ENCODE measurements at regions not wholly inside any gene's neighbourhood (a gene's known extent, or its start where the extent isn't known, plus 50 kb on each side); places are given as distances from the start of the nearest gene placed in this dataset.

GRCh38 chr13:29957320-29957719 is 106.9 kb upstream of the UBL3 start:
- Histone ChIP-seq H3K14ac (ENCODE audit: low read length in 2 of 2) (no peak overlapping the region), H3K9me3 (ENCODE audit: control insufficient read depth, low read length) (no peaks in the 10 kb centered on the region), H2BK120ac (ENCODE audit: low read depth, low read length) (no peak overlapping the region), H3K4ac (ENCODE audit: low read depth in 1 of 2, low read length in 2 of 2) (no peak overlapping the region), H3K4me3 (ENCODE audit: insufficient read depth in 1 of 2, low read depth in 1 of 2, low read length in 2 of 2) (peak overlapping the region in 1 of 2 experiments; percentile 22), H4K91ac (ENCODE audit: low read length) (no peak overlapping the region), H2BK5ac (ENCODE audit: low read depth, low read length, poor library complexity, severe bottlenecking) (no peak overlapping the region), H3K9ac (ENCODE audit: low read length) (peak overlapping the region; percentile 28), H3K27ac (ENCODE audit: low read length, poor library complexity, severe bottlenecking) (no peak overlapping the region), H2BK15ac (ENCODE audit: low read depth, poor library complexity, severe bottlenecking) (no peak overlapping the region), H3K23ac (ENCODE audit: low read length in 2 of 2) (no peak overlapping the region), H2AFZ (ENCODE audit: low read depth, low read length) (no peak overlapping the region), H3K27me3 (ENCODE audit: control insufficient read depth in 1 of 2, insufficient read depth in 1 of 2, low read length in 2 of 2) (peaks cover 6 to 44% of the 10 kb centered on the region in 2 experiments), H2BK12ac (ENCODE audit: low read length in 2 of 2) (no peak overlapping the region), H4K8ac (ENCODE audit: low read length) (no peak overlapping the region), H3K18ac (ENCODE audit: low read depth in 1 of 2, low read length in 2 of 2) (no peak overlapping the region), H3K4me1 (ENCODE audit: control insufficient read depth, insufficient read depth, low read depth, low read length) (peaks cover 1% of the 10 kb centered on the region), H3K79me1 (replicated peaks; ENCODE audit: low read length, poor library complexity, severe bottlenecking) (no peaks in the 10 kb centered on the region), H3K36me3 (ENCODE audit: control insufficient read depth in 1 of 2, insufficient read depth in 2 of 2, low read depth in 1 of 2, low read length in 2 of 2) (no peaks in the 10 kb centered on the region), H3K4me2 (ENCODE audit: low read length, poor library complexity, severe bottlenecking) (no peak overlapping the region), H2AK5ac (ENCODE audit: low read length, severe bottlenecking) (no peak overlapping the region)
- 88% methylated on average over 7 of the region's 8 CpGs for WGBS
- DNase-seq, result no peak

- H3K4me1 ChIP-seq (ENCODE audit: control insufficient read depth, insufficient read depth, low read depth, low read length), result peaks cover 1% of the 10 kb centered on the region
- no peaks in the 10 kb centered on the region for H3K36me3 ChIP-seq (ENCODE audit: control insufficient read depth in 1 of 2, insufficient read depth in 2 of 2, low read depth in 1 of 2, low read length in 2 of 2)
- 51% methylated on average over 4 of the region's 4 CpGs for WGBS
- peak overlapping the region in 1 of 2 experiments; percentile 22 for H3K4me3 ChIP-seq (ENCODE audit: insufficient read depth in 1 of 2, low read depth in 1 of 2, low read length in 2 of 2)
- no peak overlapping the region for H3K23ac ChIP-seq (ENCODE audit: low read length in 2 of 2)
- no peak overlapping the region for H3K4ac ChIP-seq (ENCODE audit: low read depth in 1 of 2, low read length in 2 of 2)
- H3K14ac ChIP-seq (ENCODE audit: low read length in 2 of 2), result no peak overlapping the region
- no peak for DNase-seq
- no peak overlapping the region for H2BK5ac ChIP-seq (ENCODE audit: low read depth, low read length, poor library complexity, severe bottlenecking)
- no peak overlapping the region for H3K4me2 ChIP-seq (ENCODE audit: low read length, poor library complexity, severe bottlenecking)
- H2BK12ac ChIP-seq (ENCODE audit: low read length in 2 of 2), result no peak overlapping the region
- no peak overlapping the region for H4K91ac ChIP-seq (ENCODE audit: low read length)
- H3K27ac ChIP-seq (ENCODE audit: low read length, poor library complexity, severe bottlenecking), result no peak overlapping the region
- no peak overlapping the region for H2BK15ac ChIP-seq (ENCODE audit: low read depth, poor library complexity, severe bottlenecking)
- H3K79me1 ChIP-seq (replicated peaks; ENCODE audit: low read length, poor library complexity, severe bottlenecking), result no peaks in the 10 kb centered on the region
- H2AFZ ChIP-seq (ENCODE audit: low read depth, low read length), result no peak overlapping the region
- no peak overlapping the region for H4K8ac ChIP-seq (ENCODE audit: low read length)
- no peaks in the 10 kb centered on the region for H3K9me3 ChIP-seq (ENCODE audit: control insufficient read depth, low read length)
- H2AK5ac ChIP-seq (ENCODE audit: low read length, severe bottlenecking), result no peak overlapping the region
- H3K18ac ChIP-seq (ENCODE audit: low read depth in 1 of 2, low read length in 2 of 2), result no peak overlapping the region
- peaks cover 6 to 44% of the 10 kb centered on the region in 2 experiments for H3K27me3 ChIP-seq (ENCODE audit: control insufficient read depth in 1 of 2, insufficient read depth in 1 of 2, low read length in 2 of 2)
- H2BK120ac ChIP-seq (ENCODE audit: low read depth, low read length), result no peak overlapping the region
- peak overlapping the region; percentile 28 for H3K9ac ChIP-seq (ENCODE audit: low read length)
Observed at GRCh38 chr13:29956853-29957252, 106.4 kb upstream of the UBL3 start.

GRCh38 chr13:29955137-29955650 is 104.8 kb upstream of the UBL3 start:
- Histone ChIP-seq H3K14ac (ENCODE audit: low read length in 2 of 2) (no peak overlapping the region), H3K4ac (ENCODE audit: low read depth in 1 of 2, low read length in 2 of 2) (no peak overlapping the region), H2BK5ac (ENCODE audit: low read depth, low read length, poor library complexity, severe bottlenecking) (no peak overlapping the region), H2BK12ac (ENCODE audit: low read length in 2 of 2) (no peak overlapping the region), H3K79me1 (replicated peaks; ENCODE audit: low read length, poor library complexity, severe bottlenecking) (no peaks in the 10 kb centered on the region), H4K8ac (ENCODE audit: low read length) (no peak overlapping the region), H2AFZ (ENCODE audit: low read depth, low read length) (no peak overlapping the region), H3K4me3 (ENCODE audit: insufficient read depth in 1 of 2, low read depth in 1 of 2, low read length in 2 of 2) (no peak overlapping the region), H3K9ac (ENCODE audit: low read length) (no peak overlapping the region), H3K27ac (ENCODE audit: low read length, poor library complexity, severe bottlenecking) (no peak overlapping the region), H3K18ac (ENCODE audit: low read depth in 1 of 2, low read length in 2 of 2) (no peak overlapping the region), H3K27me3 (ENCODE audit: control insufficient read depth in 1 of 2, insufficient read depth in 1 of 2, low read length in 2 of 2) (peaks cover 6 to 40% of the 10 kb centered on the region in 2 experiments), H3K9me3 (ENCODE audit: control insufficient read depth, low read length) (no peaks in the 10 kb centered on the region), H3K4me2 (ENCODE audit: low read length, poor library complexity, severe bottlenecking) (no peak overlapping the region), H2BK120ac (ENCODE audit: low read depth, low read length) (no peak overlapping the region), H2BK15ac (ENCODE audit: low read depth, poor library complexity, severe bottlenecking) (no peak overlapping the region), H3K23ac (ENCODE audit: low read length in 2 of 2) (no peak overlapping the region), H3K4me1 (ENCODE audit: control insufficient read depth, insufficient read depth, low read depth, low read length) (no peaks in the 10 kb centered on the region), H4K91ac (ENCODE audit: low read length) (no peak overlapping the region), H2AK5ac (ENCODE audit: low read length, severe bottlenecking) (no peak overlapping the region), H3K36me3 (ENCODE audit: control insufficient read depth in 1 of 2, insufficient read depth in 2 of 2, low read depth in 1 of 2, low read length in 2 of 2) (no peaks in the 10 kb centered on the region)
- DNase-seq, result no peak
- WGBS, result 100% methylated on average over 1 of the region's 2 CpGs

- Histone ChIP-seq H2BK5ac (ENCODE audit: low read depth, low read length, poor library complexity, severe bottlenecking) (no peak overlapping the region), H3K27me3 (ENCODE audit: control insufficient read depth in 1 of 2, insufficient read depth in 1 of 2, low read length in 2 of 2) (peaks cover 6 to 46% of the 10 kb centered on the region in 2 experiments), H3K4me1 (ENCODE audit: control insufficient read depth, insufficient read depth, low read depth, low read length) (no peaks in the 10 kb centered on the region), H3K23ac (ENCODE audit: low read length in 2 of 2) (no peak overlapping the region), H3K14ac (ENCODE audit: low read length in 2 of 2) (no peak overlapping the region), H3K4ac (ENCODE audit: low read depth in 1 of 2, low read length in 2 of 2) (no peak overlapping the region), H4K8ac (ENCODE audit: low read length) (no peak overlapping the region), H4K91ac (ENCODE audit: low read length) (no peak overlapping the region), H2AK5ac (ENCODE audit: low read length, severe bottlenecking) (no peak overlapping the region), H3K79me1 (replicated peaks; ENCODE audit: low read length, poor library complexity, severe bottlenecking) (no peaks in the 10 kb centered on the region), H2BK120ac (ENCODE audit: low read depth, low read length) (no peak overlapping the region), H2BK15ac (ENCODE audit: low read depth, poor library complexity, severe bottlenecking) (no peak overlapping the region), H3K9ac (ENCODE audit: low read length) (no peak overlapping the region), H3K4me2 (ENCODE audit: low read length, poor library complexity, severe bottlenecking) (no peak overlapping the region), H2AFZ (ENCODE audit: low read depth, low read length) (no peak overlapping the region), H3K9me3 (ENCODE audit: control insufficient read depth, low read length) (no peaks in the 10 kb centered on the region), H3K4me3 (ENCODE audit: insufficient read depth in 1 of 2, low read depth in 1 of 2, low read length in 2 of 2) (no peak overlapping the region), H3K27ac (ENCODE audit: low read length, poor library complexity, severe bottlenecking) (no peak overlapping the region), H3K18ac (ENCODE audit: low read depth in 1 of 2, low read length in 2 of 2) (no peak overlapping the region), H2BK12ac (ENCODE audit: low read length in 2 of 2) (no peak overlapping the region), H3K36me3 (ENCODE audit: control insufficient read depth in 1 of 2, insufficient read depth in 2 of 2, low read depth in 1 of 2, low read length in 2 of 2) (no peaks in the 10 kb centered on the region)
- DNase-seq, result no peak
- WGBS, result 93% methylated on average over 23 of the region's 23 CpGs
Observed at GRCh38 chr13:29954082-29955028, 103.9 kb upstream of the UBL3 start.

Measured in mesenchymal stem cell (in vitro differentiated cells and primary cell).